HepG2 (cell line): ENCODE measurements at regions not wholly inside any gene's neighbourhood (a gene's known extent, or its start where the extent isn't known, plus 50 kb on each side); places are given as distances from the start of the nearest gene placed in this dataset.

ENCODE experiments used
- ATAC-seq: fragments of 200-7000 bp; cut with Tn5 transposase; 3 replicates; pipeline ENCODE4 v1.9.1; 2020; ENCODE audit warnings: mild to moderate bottlenecking, moderate library complexity
- BruUV-seq: library from RNA; stranded (reverse); fragments of 400-500 nt; replicated peaks from 2 replicates; lab custom pipeline; 2021; lab: Mats Ljungman, UMichigan
- CTCF ChIA-PET: fragments of 300-600 bp; formaldehyde crosslinking; extraction: SDS; loops from one replicate; lab custom pipeline; 2021; ENCODE audit warnings: low total read pairs, inconsistent platforms, low intra/inter-chr PET ratio; lab: Yijun Ruan, JAX
- POLR2A ChIA-PET: fragments of 350-600 bp; sonication (Branson Sonifier 250); formaldehyde crosslinking; loops from one replicate; lab custom pipeline; 2020; ENCODE audit warnings: antibody characterized with exemption, inconsistent platforms; lab: Yijun Ruan, JAX
- DNase-seq: peaks from one replicate; pipeline ENCODE4 v3.0.0-alpha.2; 2015; ENCODE audit warnings: low spot score
- FAIRE-seq: peaks from 3 replicates; lab custom pipeline; 2011; peaks lifted over from hg19 to GRCh38; lab: Jason Lieb, UNC
- H2AFZ ChIP-seq: one replicate; pipeline ENCODE4 v1.6.1; 2011; ENCODE audit warnings: low read length, inconsistent platforms
- H3K27ac ChIP-seq: fragments of 300-600 bp; 3 replicates; pipeline ENCODE4 v1.8.0; 2011; ENCODE audit warnings: mixed run types, mild to moderate bottlenecking, mixed read lengths, low read length, inconsistent platforms; ENCODE audit not compliant: insufficient read depth; ENCODE audit errors: extremely low read length
- H3K27me3 ChIP-seq, 2 experiments: fragments of 200-600 bp in 1 of 2; 2 replicates in 1 of 2; 3 replicates in 1 of 2; pipeline versions ENCODE4 v1.6.0 to v1.8.0; 2011; ENCODE audit warnings: low read length in 2 of 2, mild to moderate bottlenecking in 2 of 2, moderate library complexity in 2 of 2, inconsistent platforms in 1 of 2; ENCODE audit not compliant: insufficient read depth in 2 of 2, control insufficient read depth in 1 of 2
- H3K36me3 ChIP-seq, 2 experiments: fragments of 200-600 bp in 1 of 2; replicated peaks in 1 of 2; 2 replicates in 1 of 2; 3 replicates in 1 of 2; pipeline versions ENCODE4 v1.5.1 to v1.8.0; 2011; ENCODE audit warnings: low read length in 2 of 2, inconsistent platforms in 1 of 2; ENCODE audit not compliant: insufficient read depth in 2 of 2, control insufficient read depth in 1 of 2
- H3K4me1 ChIP-seq: 2 replicates; pipeline ENCODE4 v1.5.1; 2012; ENCODE audit warnings: low read length, inconsistent platforms; ENCODE audit not compliant: insufficient read depth
- H3K4me2 ChIP-seq: 2 replicates; pipeline ENCODE4 v1.6.0; 2011; ENCODE audit warnings: low read depth, low read length, inconsistent platforms
- H3K4me3 ChIP-seq, 3 experiments: fragments of 200-600 bp in 1 of 3; sonication (generic), shearing (Covaris generic) in 1 of 3; replicated peaks in 1 of 3; 2 replicates each; pipeline ENCODE4 v1.5.1; 2011 to 2016; ENCODE audit warnings: low read length in 3 of 3, inconsistent platforms in 2 of 3, low read depth in 2 of 3, mild to moderate bottlenecking in 2 of 3, control low read depth in 1 of 3, mixed read lengths in 1 of 3; ENCODE audit not compliant: insufficient read depth in 1 of 3
- H3K79me2 ChIP-seq: one replicate; pipeline ENCODE4 v1.6.1; 2011; ENCODE audit warnings: low read length, inconsistent platforms; ENCODE audit not compliant: insufficient read depth
- H3K9ac ChIP-seq: 2 replicates; pipeline ENCODE4 v1.6.0; 2011; ENCODE audit warnings: mild to moderate bottlenecking, low read depth, low read length, inconsistent platforms; ENCODE audit not compliant: insufficient read depth
- H3K9me3 ChIP-seq: 2 replicates; pipeline ENCODE4 v1.5.1; 2012; ENCODE audit warnings: mild to moderate bottlenecking, low read length
- H4K20me1 ChIP-seq: 2 replicates; pipeline ENCODE4 v1.6.0; 2011; ENCODE audit warnings: inconsistent platforms, mild to moderate bottlenecking, low read length, moderate library complexity; ENCODE audit not compliant: insufficient read depth
- CCAR2 ChIP-seq: fragments of 200-400 bp; formaldehyde crosslinking; optimal IDR thresholded peaks from 2 replicates; pipeline ENCODE3; 2018; ENCODE audit warnings: low read depth, mild to moderate bottlenecking, low read length, moderate library complexity
- HOXA9 ChIP-seq: sonication (generic); formaldehyde crosslinking; IDR thresholded peaks from 2 replicates; pipeline ENCODE4 v1.8.1; 2022; ENCODE audit warnings: missing genetic modification reagents, mild to moderate bottlenecking, moderate library complexity, borderline replicate concordance
- NFE2L1 ChIP-seq: sonication (generic); formaldehyde crosslinking; IDR thresholded peaks from 2 replicates; pipeline ENCODE4 v1.4.0; 2020; ENCODE audit warnings: missing genetic modification reagents, mild to moderate bottlenecking, borderline replicate concordance
- NR2C2 ChIP-seq: sonication (generic); formaldehyde crosslinking; IDR thresholded peaks from 2 replicates; pipeline ENCODE4 v1.4.0; 2020; ENCODE audit warnings: missing genetic modification reagents, mild to moderate bottlenecking, moderate library complexity, borderline replicate concordance
- RXRB ChIP-seq: IDR thresholded peaks from 2 replicates; pipeline ENCODE4 v1.6.1; 2016; ENCODE audit warnings: borderline replicate concordance, missing genetic modification reagents, missing compliant biosample characterization
- SMAD1 ChIP-seq: sonication (generic); formaldehyde crosslinking; IDR thresholded peaks from 2 replicates; pipeline ENCODE4 v1.4.0; 2020; ENCODE audit warnings: missing genetic modification reagents, low read depth, mild to moderate bottlenecking, borderline replicate concordance
- U2AF2 ChIP-seq: fragments of 200-400 bp; formaldehyde crosslinking; IDR thresholded peaks from 2 replicates; pipeline ENCODE4 v1.6.1; 2017; ENCODE audit warnings: low read depth, mild to moderate bottlenecking, low read length
- YEATS4 ChIP-seq: sonication (generic); formaldehyde crosslinking; IDR thresholded peaks from 2 replicates; pipeline ENCODE4 v1.4.0; 2020; ENCODE audit warnings: missing genetic modification reagents, borderline replicate concordance
- ZBTB10 ChIP-seq: sonication (generic); formaldehyde crosslinking; IDR thresholded peaks from 2 replicates; pipeline ENCODE4 v1.4.0; 2020; ENCODE audit warnings: missing genetic modification reagents, borderline replicate concordance
- ZBTB33 ChIP-seq: sonication (generic); formaldehyde crosslinking; IDR thresholded peaks from 2 replicates; pipeline ENCODE4 v1.4.0; 2020; ENCODE audit warnings: missing genetic modification reagents
- ZMAT5 ChIP-seq: sonication (generic); formaldehyde crosslinking; IDR thresholded peaks from 2 replicates; pipeline ENCODE4 v1.5.0; 2020; ENCODE audit warnings: mild to moderate bottlenecking, low read depth, missing genetic modification reagents, borderline replicate concordance
- ZNF501 ChIP-seq: sonication (generic); formaldehyde crosslinking; IDR thresholded peaks from 2 replicates; pipeline ENCODE4 v1.5.1; 2020; ENCODE audit warnings: mild to moderate bottlenecking, moderate library complexity, missing genetic modification reagents
- ZNF546 ChIP-seq: sonication (generic); formaldehyde crosslinking; conservative IDR thresholded peaks from 2 replicates; pipeline ENCODE4 v1.8.1; 2023; ENCODE audit warnings: mild to moderate bottlenecking, missing genetic modification reagents
- ZNF547 ChIP-seq: sonication (generic); formaldehyde crosslinking; IDR thresholded peaks from 2 replicates; pipeline ENCODE4 v1.5.1; 2020; ENCODE audit warnings: mild to moderate bottlenecking, missing genetic modification reagents
- WGBS: methylation state at CpG from one replicate; pipeline ENCODE4 v1.1.6; 2017; ENCODE audit warnings: low lambda C conversion rate; 5-methylcytosine and 5-hydroxymethylcytosine counted together
- in situ Hi-C: cut with HindIII; loops from 2 replicates; pipeline ENCODE4 v1.10.0; 2017; ENCODE audit warnings: low pct_unique_long_range_greater_than_20kb; ENCODE audit not compliant: extremely low pct_ligation_motif_present
- intact Hi-C: fragments of 100-400 bp; cut with micrococcal nuclease; formaldehyde crosslinking; loops from one replicate; pipeline ENCODE4 v1.10.0; 2022; ENCODE audit not compliant: unreplicated experiment
- TF ChIP-seq, protein P1 (sequence below): sonication (generic); formaldehyde crosslinking; conservative IDR thresholded peaks from 2 replicates; pipeline ENCODE4 v1.8.0; 2022; ENCODE audit warnings: missing genetic modification reagents

- no peak for TF ChIP-seq ZBTB10 (CRISPR knock-in tag)
- TF ChIP-seq SMAD1: no peak
- TF ChIP-seq HOXA9 (CRISPR knock-in tag): no peak
- no peak for TF ChIP-seq ZNF547 (CRISPR knock-in tag)
- no peak for TF ChIP-seq YEATS4
- TF ChIP-seq ZNF546 (CRISPR knock-in tag): no peak
- no peak for TF ChIP-seq ZNF501
- no peak for TF ChIP-seq CCAR2
These were observed 121.9 kb upstream of the PRL start (continued) for GRCh38 chr6:22418714-22419113.

DNA sequence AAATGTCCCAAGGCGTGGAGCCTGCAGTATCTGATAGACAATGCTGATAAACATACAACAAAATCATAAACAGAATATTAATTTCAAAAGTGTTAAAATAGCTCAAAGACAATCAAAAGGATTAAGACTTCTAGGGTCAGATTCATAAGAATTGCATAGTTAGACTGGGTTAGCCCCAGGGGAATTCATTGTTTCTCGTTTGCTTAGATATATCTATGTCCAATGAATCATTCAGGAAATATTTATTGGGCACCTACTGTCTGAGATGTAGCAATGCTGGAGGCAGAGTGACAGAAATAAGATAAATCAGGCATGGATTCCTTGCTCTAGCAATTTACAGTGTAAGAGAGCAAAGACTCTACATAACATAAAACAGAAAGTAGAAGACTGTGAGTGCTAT lies 124.4 kb upstream of the PRL start:
- H3K9me3 ChIP-seq: peaks cover 84% of the 10 kb centered on the region
- no peaks in the 10 kb centered on the region for H3K79me2 ChIP-seq
- DNase-seq: no peak
- ATAC-seq: no peak
- no peaks in the 10 kb centered on the region for H3K36me3 ChIP-seq
- BruUV-seq: no TSS peak
- no peaks in the 10 kb centered on the region for H3K4me1 ChIP-seq
- no peak overlapping the region for H2AFZ ChIP-seq
- intact Hi-C loops (no loop called here), in situ Hi-C loops (no loop called here)
- no peak overlapping the region for H3K9ac ChIP-seq
- POLR2A ChIA-PET: no interaction called here
- H3K4me3 ChIP-seq: no peak overlapping the region
- no peak for FAIRE-seq
- no peak overlapping the region for H3K27ac ChIP-seq
- CTCF ChIA-PET: no interaction called here
- H4K20me1 ChIP-seq: no peaks in the 10 kb centered on the region
- no peaks in the 10 kb centered on the region for H3K27me3 ChIP-seq
- WGBS: 6% methylated on average over 2 of the region's 2 CpGs
- H3K4me2 ChIP-seq: no peak overlapping the region
- no peak for TF ChIP-seq NFE2L1 (CRISPR knock-in tag)
- TF ChIP-seq U2AF2: no peak
- TF ChIP-seq NR2C2 (CRISPR knock-in tag): no peak
- TF ChIP-seq RXRB (CRISPR knock-in tag): no peak
- no peak for TF ChIP-seq ZBTB33
- TF ChIP-seq, protein P1, sequence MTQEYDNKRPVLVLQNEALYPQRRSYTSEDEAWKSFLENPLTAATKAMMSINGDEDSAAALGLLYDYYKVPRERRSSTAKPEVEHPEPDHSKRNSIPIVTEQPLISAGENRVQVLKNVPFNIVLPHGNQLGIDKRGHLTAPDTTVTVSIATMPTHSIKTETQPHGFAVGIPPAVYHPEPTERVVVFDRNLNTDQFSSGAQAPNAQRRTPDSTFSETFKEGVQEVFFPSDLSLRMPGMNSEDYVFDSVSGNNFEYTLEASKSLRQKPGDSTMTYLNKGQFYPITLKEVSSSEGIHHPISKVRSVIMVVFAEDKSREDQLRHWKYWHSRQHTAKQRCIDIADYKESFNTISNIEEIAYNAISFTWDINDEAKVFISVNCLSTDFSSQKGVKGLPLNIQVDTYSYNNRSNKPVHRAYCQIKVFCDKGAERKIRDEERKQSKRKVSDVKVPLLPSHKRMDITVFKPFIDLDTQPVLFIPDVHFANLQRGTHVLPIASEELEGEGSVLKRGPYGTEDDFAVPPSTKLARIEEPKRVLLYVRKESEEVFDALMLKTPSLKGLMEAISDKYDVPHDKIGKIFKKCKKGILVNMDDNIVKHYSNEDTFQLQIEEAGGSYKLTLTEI (CRISPR knock-in tag): no peak
- TF ChIP-seq ZMAT5 (CRISPR knock-in tag): no peak
